ENCODE measurements at regions not wholly inside any gene's neighbourhood (a gene's known extent, or its start where the extent isn't known, plus 50 kb on each side); places are given as distances from the start of the nearest gene placed in this dataset.

- no peak overlapping the region for H3T11ph ChIP-seq (ENCODE audit: low read length)
- DNase-seq, result no peak
- TF ChIP-seq CTCF (conservative IDR thresholded peaks at IDR 0.05), result no peak
- H3K79me2 ChIP-seq (ENCODE audit: insufficient read depth, low read length), result no peaks in the 10 kb centered on the region
- no peak overlapping the region for H3K23ac ChIP-seq (ENCODE audit: insufficient read length, low read depth, low read length)
- H4K5ac ChIP-seq (ENCODE audit: insufficient read length, low read depth, low read length), result no peak overlapping the region
- H2AK5ac ChIP-seq (ENCODE audit: insufficient read length, low read length), result no peak overlapping the region
- H3K36me3 Mint-ChIP-seq (ENCODE audit: insufficient read depth in 1 of 3, low read depth in 3 of 3), result peaks cover 0 to 5% (median 0%) of the 10 kb centered on the region in 3 experiments; a peak in 2 of 7 replicates
- no peaks in the 10 kb centered on the region for H3K9me3 ChIP-seq (ENCODE audit: control insufficient read depth, low read depth, low read length)
- H3K18ac ChIP-seq (ENCODE audit: insufficient read length, low read depth, low read length), result no peak overlapping the region
- H3K27ac ChIP-seq (ENCODE audit: insufficient read length, low read depth, low read length), result no peak overlapping the region
- no peak overlapping the region for H2BK120ac ChIP-seq (ENCODE audit: low read depth, low read length, poor library complexity, severe bottlenecking)
- H2BK12ac ChIP-seq (ENCODE audit: insufficient read length, low read depth, low read length), result no peak overlapping the region
- no peak overlapping the region for H3K4ac ChIP-seq (ENCODE audit: low read depth, low read length)
- no peaks in the 10 kb centered on the region for H3K4me1 ChIP-seq (ENCODE audit: insufficient read depth, low read length)
- no peak overlapping the region for H3K4me3 Mint-ChIP-seq
- H3K9ac ChIP-seq (ENCODE audit: extremely low read depth, insufficient read length, low read length), result no peak overlapping the region
- H4K91ac ChIP-seq (ENCODE audit: insufficient read length, low read depth, low read length), result no peak overlapping the region
- WGBS (ENCODE audit: extremely low coverage, insufficient read length, low lambda C conversion rate), result no CpG with 5 or more reads among the region's 26 CpGs
- no peaks in the 10 kb centered on the region for H3K27me3 ChIP-seq (ENCODE audit: insufficient read depth, low read length)
- H3K27ac Mint-ChIP-seq, result no peak overlapping the region
- no peak overlapping the region for H2BK15ac ChIP-seq (ENCODE audit: low read depth, low read length)
- H3K4me2 ChIP-seq (ENCODE audit: insufficient read depth, insufficient read length, low read length), result no peak overlapping the region
- no peak overlapping the region for H4K8ac ChIP-seq (replicated peaks; ENCODE audit: insufficient read length, low read depth, low read length)
- no peaks in the 10 kb centered on the region for H4K20me1 ChIP-seq (ENCODE audit: control insufficient read depth, insufficient read depth, insufficient read length)
- no peaks in the 10 kb centered on the region; a peak in 3 of 5 replicates for H3K9me3 Mint-ChIP-seq
- H3K56ac ChIP-seq (ENCODE audit: insufficient read length, low read depth, low read length), result no peak overlapping the region
- H3K4me1 Mint-ChIP-seq, result no peaks in the 10 kb centered on the region
- no peak overlapping the region for H2BK5ac ChIP-seq (ENCODE audit: insufficient read length, low read length)
- no peaks in the 10 kb centered on the region for H3K23me2 ChIP-seq (ENCODE audit: insufficient read length, low read depth, low read length, poor library complexity, severe bottlenecking)
- H3K79me1 ChIP-seq (ENCODE audit: insufficient read depth, low read depth, low read length, poor library complexity, severe bottlenecking), result no peaks in the 10 kb centered on the region
- H2BK20ac ChIP-seq (ENCODE audit: low read depth, low read length, poor library complexity, severe bottlenecking), result no peak overlapping the region
- no peak overlapping the region for H3K14ac ChIP-seq (ENCODE audit: insufficient read depth, low read length)
- no peak overlapping the region for H2AFZ ChIP-seq (ENCODE audit: low read length)
- no peaks in the 10 kb centered on the region; the same call in 1 of the 2 replicates for H3K27me3 Mint-ChIP-seq (ENCODE audit: low read depth)
Measured at GRCh38 chr6:9942131-9942530, 472.7 kb downstream of the TFAP2A start.

Data from H9 (cell line).